ENCODE measurements at regions not wholly inside any gene's neighbourhood (a gene's known extent, or its start where the extent isn't known, plus 50 kb on each side); places are given as distances from the start of the nearest gene placed in this dataset.

DNA sequence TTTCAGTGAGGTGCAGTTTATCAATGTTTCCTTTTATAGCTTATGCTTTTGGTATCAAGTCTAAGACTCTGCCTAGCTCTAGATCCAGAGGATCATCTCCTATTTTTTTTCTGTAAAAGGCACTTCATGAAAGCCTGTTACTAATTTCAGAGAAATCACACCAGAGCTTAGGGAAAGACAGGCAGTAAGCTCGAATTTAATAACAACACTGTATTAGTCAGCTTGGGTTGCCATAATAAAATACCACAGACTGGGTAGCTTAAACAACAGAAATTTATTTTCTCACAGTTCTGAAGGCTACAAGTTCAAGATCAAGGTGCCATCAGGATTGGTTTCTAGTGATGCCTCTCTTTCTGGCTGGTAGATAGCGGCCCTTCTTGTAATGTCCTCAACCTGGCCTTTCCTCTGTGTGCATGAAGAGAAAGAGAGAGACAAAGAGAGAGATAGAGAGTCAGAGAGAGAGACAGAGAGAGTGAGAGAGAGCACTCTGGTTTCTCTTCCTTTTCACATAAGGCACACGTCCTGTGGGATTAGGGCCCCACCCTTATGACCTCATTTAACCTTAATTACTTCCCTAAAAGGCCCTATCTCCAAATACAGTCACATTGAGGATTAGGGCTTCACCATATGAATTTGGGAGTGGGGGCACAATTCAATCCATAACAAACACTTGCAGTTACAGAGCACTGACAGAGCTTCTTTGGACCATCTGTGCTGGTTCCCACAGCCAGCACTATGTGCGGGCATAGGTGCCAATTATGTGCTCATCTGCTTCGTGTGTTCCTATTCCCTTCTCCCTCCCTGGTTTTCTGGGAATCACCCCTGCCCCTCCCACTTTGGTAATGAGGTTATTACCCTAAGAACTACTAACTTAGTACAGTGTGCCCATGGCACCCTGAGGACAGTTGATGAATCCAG, 114.8 kb upstream of the MED14 start:
- Histone ChIP-seq H2AFZ (ENCODE audit: low read length) (no peak overlapping the region), H3K4me1 (ENCODE audit: insufficient read depth, low read length, severe bottlenecking) (no peaks in the 10 kb centered on the region), H3K27ac (ENCODE audit: low read depth, low read length, poor library complexity, severe bottlenecking) (no peak overlapping the region), H3F3A (ENCODE audit: insufficient read depth, low read length) (no peaks in the 10 kb centered on the region), H3K79me2 (ENCODE audit: insufficient read depth, low read length) (no peaks in the 10 kb centered on the region), H4K20me1 (ENCODE audit: insufficient read depth, low read length) (no peaks in the 10 kb centered on the region), H3K9ac (ENCODE audit: low read length) (no peak overlapping the region), H3K4me2 (ENCODE audit: low read length) (no peak overlapping the region), H3K9me3 (ENCODE audit: low read length) (no peaks in the 10 kb centered on the region), H3K4me3 (ENCODE audit: low read depth, low read length, poor library complexity, severe bottlenecking) (no peak overlapping the region), H3K36me3 (ENCODE audit: insufficient read depth, low read length) (no peaks in the 10 kb centered on the region), H3K9me2 (ENCODE audit: low read depth, low read length) (no peaks in the 10 kb centered on the region), H3K27me3 (ENCODE audit: insufficient read depth, low read length) (no peaks in the 10 kb centered on the region)
- TF ChIP-seq EZH2 (IDR thresholded peaks at IDR 0.05; ENCODE audit: borderline replicate concordance, low read length) = no peak
- TF ChIP-seq, protein P1, sequence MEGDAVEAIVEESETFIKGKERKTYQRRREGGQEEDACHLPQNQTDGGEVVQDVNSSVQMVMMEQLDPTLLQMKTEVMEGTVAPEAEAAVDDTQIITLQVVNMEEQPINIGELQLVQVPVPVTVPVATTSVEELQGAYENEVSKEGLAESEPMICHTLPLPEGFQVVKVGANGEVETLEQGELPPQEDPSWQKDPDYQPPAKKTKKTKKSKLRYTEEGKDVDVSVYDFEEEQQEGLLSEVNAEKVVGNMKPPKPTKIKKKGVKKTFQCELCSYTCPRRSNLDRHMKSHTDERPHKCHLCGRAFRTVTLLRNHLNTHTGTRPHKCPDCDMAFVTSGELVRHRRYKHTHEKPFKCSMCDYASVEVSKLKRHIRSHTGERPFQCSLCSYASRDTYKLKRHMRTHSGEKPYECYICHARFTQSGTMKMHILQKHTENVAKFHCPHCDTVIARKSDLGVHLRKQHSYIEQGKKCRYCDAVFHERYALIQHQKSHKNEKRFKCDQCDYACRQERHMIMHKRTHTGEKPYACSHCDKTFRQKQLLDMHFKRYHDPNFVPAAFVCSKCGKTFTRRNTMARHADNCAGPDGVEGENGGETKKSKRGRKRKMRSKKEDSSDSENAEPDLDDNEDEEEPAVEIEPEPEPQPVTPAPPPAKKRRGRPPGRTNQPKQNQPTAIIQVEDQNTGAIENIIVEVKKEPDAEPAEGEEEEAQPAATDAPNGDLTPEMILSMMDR (IDR thresholded peaks at IDR 0.05; ENCODE audit: low read length) = no peak

DNA sequence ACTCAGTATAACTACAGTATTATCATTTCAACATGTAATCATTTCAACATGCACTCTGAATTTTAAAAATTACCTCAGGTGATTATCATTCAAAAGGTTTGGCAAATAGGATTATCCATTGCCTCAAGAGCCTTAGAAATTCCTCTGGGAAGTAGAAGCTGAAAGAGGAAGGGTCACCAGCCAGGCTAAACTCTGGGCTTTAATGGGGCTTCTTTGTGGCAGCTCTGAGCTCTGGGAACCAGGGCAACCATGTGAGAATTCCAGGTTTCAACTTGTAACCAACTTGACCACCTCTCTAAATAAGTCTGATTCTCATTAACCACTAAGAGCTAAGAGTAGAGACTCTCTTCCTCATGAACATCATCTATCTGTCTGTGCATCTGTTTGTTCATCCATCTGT, 117.2 kb upstream of the MED14 start:
- Histone ChIP-seq H3K79me2 (ENCODE audit: insufficient read depth, low read length) (no peaks in the 10 kb centered on the region), H3K27me3 (ENCODE audit: insufficient read depth, low read length) (no peaks in the 10 kb centered on the region), H3K36me3 (ENCODE audit: insufficient read depth, low read length) (no peaks in the 10 kb centered on the region), H3K9ac (ENCODE audit: low read length) (no peak overlapping the region), H3K4me2 (ENCODE audit: low read length) (no peak overlapping the region), H3K4me1 (ENCODE audit: insufficient read depth, low read length, severe bottlenecking) (no peaks in the 10 kb centered on the region), H2AFZ (ENCODE audit: low read length) (no peak overlapping the region), H3K4me3 (ENCODE audit: low read depth, low read length, poor library complexity, severe bottlenecking) (no peak overlapping the region), H4K20me1 (ENCODE audit: insufficient read depth, low read length) (no peaks in the 10 kb centered on the region), H3K9me2 (ENCODE audit: low read depth, low read length) (no peaks in the 10 kb centered on the region), H3K27ac (ENCODE audit: low read depth, low read length, poor library complexity, severe bottlenecking) (no peak overlapping the region), H3F3A (ENCODE audit: insufficient read depth, low read length) (no peaks in the 10 kb centered on the region), H3K9me3 (ENCODE audit: low read length) (no peaks in the 10 kb centered on the region)
- TF ChIP-seq, protein P1 (IDR thresholded peaks at IDR 0.05; ENCODE audit: low read length) = no peak
- no peak for TF ChIP-seq EZH2 (IDR thresholded peaks at IDR 0.05; ENCODE audit: borderline replicate concordance, low read length)

DNA sequence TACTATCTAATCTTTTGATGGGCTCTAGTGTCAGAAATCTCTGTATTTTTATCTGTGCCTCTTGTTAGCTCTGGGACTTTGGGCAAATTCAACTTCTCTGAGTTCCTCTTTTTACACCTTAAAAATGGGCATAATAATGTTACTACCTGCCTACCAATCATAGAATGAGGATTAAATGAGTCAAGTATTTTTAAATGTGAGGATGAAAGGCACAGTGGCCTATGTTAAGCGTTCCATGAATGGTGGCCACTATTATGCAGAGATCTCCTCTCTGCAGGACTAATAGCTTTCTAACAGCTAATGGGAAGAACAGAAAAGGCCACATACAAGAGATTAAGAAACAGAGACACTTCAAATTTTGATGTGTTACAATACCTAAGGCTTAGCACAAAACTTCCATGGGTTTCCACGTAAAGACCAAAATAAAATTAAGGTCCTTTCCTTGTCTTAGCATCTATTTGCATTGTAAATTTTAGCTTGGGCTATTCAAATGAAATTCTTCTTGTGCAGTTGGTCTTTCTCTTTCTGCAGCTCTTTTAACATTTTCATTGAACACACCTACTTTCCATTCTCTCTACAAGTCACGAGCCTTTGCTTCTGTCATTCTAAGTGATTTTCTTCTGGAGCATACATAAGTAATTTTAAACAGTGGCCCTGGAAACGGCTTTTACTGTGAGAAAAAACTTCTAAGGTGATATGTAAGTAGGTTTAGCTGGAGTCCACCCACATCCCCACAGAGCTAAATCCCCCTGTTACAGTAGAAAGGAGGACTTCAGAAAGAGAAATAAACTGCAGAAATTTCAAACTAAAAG, 117.9 kb upstream of the MED14 start:
- Histone ChIP-seq H3K9ac (ENCODE audit: low read length) (no peak overlapping the region), H4K20me1 (ENCODE audit: insufficient read depth, low read length) (no peaks in the 10 kb centered on the region), H3K9me2 (ENCODE audit: low read depth, low read length) (no peaks in the 10 kb centered on the region), H3K27me3 (ENCODE audit: insufficient read depth, low read length) (no peaks in the 10 kb centered on the region), H3F3A (ENCODE audit: insufficient read depth, low read length) (no peaks in the 10 kb centered on the region), H2AFZ (ENCODE audit: low read length) (no peak overlapping the region), H3K4me3 (ENCODE audit: low read depth, low read length, poor library complexity, severe bottlenecking) (no peak overlapping the region), H3K79me2 (ENCODE audit: insufficient read depth, low read length) (no peaks in the 10 kb centered on the region), H3K4me2 (ENCODE audit: low read length) (no peak overlapping the region), H3K4me1 (ENCODE audit: insufficient read depth, low read length, severe bottlenecking) (no peaks in the 10 kb centered on the region), H3K27ac (ENCODE audit: low read depth, low read length, poor library complexity, severe bottlenecking) (no peak overlapping the region), H3K9me3 (ENCODE audit: low read length) (no peaks in the 10 kb centered on the region), H3K36me3 (ENCODE audit: insufficient read depth, low read length) (no peaks in the 10 kb centered on the region)
- TF ChIP-seq, protein P1 (IDR thresholded peaks at IDR 0.05; ENCODE audit: low read length) = no peak
- TF ChIP-seq EZH2 (IDR thresholded peaks at IDR 0.05; ENCODE audit: borderline replicate concordance, low read length) = no peak
